SHP77 treated with DMSO at 0.1 percent for 48 hours (cell line): ENCODE measurements at regions not wholly inside any gene's neighbourhood (a gene's known extent, or its start where the extent isn't known, plus 50 kb on each side); places are given as distances from the start of the nearest gene placed in this dataset.
"Not testable (repeated sequence)": the region's sequence is repeated elsewhere in the genome, so short reads cannot be mapped to it uniquely, and the experiment has no call there.

Source experiments
- DNase-seq: peaks from one replicate; lab custom pipeline; 2025; lab: John Stamatoyannopoulos, UW

DNA sequence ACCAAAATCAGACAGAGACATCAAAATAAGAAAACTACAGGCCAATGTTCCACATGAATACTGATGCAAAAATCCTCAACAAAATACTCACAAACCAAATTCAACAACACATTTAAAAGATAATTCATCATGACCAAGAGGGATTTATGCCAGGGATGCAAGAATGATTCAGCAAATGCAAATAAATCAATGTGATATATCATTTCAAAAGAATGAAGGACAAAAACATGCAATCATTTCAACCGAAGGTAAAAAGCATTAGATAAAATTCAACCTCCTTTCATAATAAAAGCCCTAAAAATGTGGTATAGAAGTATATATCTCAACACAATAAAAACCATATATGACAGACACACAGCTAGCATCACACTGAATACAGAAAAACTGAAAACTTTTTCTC is 81.5 kb upstream of the LYPLAL1 start:
- no peak for DNase-seq

DNA sequence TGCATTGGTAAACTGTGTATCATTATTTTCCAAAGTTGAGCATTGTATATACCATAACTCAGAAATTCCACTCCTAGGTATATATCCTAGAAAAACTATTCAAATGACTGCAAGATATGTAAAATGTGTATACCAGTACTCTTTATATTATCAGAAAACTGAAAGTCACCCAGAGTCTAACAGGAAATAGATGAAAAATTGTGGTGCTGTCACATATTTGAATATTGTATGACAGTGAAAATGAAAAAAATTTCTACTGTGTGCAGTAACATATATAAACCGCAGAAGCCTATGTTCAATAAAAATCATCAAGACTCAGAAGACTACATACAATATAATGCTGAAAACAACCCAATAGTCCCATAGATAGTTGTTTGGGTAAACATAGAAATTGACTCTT is 74.4 kb upstream of the LYPLAL1 start:
- DNase-seq, result no peak

DNA sequence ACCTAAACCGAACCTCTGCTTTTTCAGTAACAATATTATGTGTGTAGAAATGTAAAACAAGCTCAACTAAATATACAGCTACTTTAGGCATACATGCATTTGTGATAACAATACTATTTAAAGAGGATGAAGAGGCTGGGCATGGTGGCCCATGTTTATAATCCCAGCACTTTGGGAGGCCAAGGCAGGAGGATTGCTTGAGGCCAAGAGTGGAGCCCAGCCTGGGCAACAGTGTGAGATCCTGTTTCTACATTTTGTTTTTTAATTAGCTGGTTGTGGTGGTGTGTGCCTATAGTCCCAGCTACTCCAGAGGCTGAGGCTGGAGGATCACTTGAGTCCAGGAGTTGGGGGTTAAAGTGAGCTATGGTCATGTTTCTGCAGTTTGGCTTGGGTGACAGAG is 73.6 kb upstream of the LYPLAL1 start:
- no peak for DNase-seq

DNA sequence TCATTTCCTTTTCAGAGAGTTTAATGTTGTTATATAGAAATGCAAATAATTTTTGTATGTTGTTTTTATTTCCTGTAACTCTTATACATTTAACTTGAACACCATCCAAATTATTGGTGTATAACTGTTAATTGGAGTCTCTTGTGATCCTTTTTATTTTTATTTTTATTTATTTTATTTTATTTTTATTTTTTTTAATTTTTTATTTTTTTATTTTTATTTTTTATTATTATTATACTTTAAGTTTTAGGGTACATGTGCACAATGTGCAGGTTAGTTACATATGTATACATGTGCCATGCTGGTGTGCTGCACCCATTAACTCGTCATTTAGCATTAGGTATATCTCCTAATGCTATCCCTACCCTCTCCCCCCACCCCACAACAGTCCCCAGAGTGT is 71.2 kb upstream of the LYPLAL1 start:
- not testable (repeated sequence) for DNase-seq

DNA sequence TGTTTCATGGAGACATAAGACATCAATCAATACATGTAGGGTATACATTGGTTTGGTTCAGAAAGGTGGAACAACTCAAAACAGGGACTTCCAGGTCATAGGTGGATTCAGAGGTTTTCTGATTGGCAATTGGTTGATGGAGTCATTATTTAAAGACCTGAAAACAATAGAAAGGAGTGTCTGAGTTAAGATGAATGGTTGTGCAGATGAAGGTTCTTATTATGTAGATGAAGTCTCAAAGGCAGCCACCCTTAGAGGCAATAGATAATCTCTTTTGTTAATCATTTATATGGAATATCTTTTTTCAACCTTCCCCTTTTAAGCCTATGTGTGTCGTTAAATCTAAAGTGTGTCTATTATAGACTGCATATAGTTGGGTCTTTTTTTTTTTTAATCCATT is 67.8 kb upstream of the LYPLAL1 start:
- DNase-seq, result no peak

DNA sequence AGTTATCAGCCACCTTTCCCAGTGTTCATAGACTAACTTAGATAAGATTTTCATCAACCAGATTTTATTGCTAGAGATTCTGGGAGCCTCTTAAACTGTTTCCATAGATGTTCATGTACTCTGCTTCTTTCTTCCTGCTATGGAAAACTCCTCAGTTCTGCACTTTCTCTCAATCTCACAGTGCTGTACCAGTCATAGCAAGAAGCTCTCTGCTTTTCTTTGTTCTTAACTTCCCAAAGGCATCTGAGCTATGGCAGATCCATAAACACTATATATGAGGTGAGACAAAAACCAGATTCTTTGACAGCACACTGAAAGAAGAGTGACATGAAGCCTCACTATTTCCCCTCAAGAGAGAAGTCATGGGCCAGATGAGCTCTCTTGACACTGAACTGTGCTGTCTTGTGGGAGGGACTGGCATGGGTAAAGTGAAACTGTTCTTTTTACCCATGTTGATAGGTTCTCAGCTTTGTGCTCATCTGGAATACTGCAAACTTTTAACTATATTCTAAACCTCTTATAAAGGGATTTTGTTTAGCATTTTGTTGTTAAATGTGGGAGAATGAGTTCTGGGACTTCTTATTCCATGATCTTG is 64.2 kb upstream of the LYPLAL1 start:
- no peak for DNase-seq

DNA sequence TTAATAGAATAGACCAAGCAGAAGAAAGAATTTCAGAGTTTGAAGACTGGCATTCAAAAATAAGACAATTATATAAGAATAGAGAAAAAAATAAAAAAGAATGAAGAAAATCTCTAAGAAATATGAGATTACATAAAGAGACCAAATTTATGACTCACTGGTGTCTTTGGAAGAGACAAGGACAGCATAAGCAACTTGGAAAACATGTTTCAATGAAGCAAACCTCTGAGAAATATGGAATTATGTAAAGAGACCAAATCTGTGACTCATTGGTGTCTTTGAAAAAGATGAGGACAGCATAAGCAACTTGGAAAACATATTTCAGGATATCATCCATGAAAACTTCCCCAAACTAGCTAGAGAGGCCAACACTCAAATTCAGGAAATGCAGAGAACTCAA is 60.4 kb upstream of the LYPLAL1 start:
- no peak for DNase-seq

DNA sequence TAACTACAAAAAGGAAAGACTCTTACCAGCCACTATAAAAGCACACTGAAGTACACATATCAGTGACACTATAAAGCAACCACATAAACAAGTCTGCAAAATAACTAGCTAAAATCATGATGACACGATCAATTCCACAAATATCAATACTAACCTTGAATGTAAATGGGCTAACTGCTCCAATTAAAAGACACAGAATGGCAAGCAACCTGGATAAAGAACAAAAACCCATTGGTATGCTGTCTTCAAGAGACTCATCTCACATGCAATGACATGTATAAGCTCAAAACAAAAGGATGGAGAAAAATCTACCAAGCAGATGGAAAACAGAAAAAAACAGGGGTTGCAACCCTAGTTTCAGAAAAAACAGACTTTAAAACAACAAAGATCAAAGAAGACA is 59.7 kb upstream of the LYPLAL1 start:
- no peak for DNase-seq

DNA sequence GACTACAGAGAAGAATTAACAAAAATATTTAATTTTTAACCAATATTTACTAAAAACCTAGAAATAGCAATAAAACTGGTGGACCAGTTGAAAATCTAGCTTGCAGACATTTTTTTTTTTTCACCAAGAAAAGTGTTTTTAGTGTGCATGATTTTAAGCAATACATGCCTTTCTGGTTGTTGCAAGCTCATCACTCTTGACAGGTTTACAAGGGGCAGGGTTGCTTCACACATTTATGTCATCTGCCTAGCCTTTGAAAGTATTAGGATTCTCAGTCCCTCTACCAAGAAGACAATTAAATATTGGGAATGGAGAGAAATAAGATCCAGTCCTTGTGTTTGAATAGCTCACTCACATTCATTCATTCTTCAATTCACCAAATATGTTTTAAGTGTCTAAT is 53.8 kb upstream of the LYPLAL1 start:
- DNase-seq, result no peak

DNA sequence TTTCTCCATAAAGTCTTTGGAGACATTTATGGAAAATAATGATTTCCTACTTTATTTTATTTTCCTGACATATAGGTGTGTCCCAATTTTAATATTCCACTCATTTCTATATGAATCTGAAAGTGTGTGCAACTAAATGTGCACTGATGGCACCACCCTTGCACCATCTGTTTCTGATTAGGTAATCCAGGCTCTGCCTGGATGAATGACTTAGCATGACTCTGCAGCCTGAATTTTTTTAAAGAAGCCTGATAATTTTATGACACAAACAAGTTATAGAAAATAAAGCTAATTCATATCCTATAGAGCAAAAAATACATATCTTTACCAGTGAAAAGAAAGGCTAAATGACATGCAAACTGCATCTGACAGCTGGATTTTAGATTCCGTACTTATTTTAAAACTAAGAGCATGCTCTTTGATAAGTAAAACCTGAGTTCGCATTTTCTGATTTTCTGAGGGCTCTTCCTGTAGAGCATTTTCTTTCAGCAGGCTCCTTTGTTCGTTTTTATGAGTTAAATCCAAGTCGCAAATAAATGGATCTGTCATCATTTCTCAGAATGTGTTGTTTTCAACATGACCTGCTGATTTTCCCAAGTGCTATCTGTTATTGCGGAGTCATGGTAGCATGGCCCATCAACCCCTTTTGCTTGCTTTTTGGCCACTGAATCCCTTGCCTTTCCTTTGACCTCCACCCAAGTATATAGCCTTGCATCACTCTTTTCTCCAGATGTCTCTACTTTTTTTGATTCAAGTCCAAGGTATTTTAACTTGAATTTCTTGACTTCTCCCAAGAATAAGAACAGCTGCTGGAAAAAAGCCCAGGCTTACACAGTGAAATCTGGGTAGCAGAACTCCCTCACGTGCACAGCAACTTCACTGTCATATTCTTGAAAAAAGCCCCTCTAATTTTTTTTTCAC is 52.8 kb upstream of the LYPLAL1 start:
- DNase-seq, result no peak

DNA sequence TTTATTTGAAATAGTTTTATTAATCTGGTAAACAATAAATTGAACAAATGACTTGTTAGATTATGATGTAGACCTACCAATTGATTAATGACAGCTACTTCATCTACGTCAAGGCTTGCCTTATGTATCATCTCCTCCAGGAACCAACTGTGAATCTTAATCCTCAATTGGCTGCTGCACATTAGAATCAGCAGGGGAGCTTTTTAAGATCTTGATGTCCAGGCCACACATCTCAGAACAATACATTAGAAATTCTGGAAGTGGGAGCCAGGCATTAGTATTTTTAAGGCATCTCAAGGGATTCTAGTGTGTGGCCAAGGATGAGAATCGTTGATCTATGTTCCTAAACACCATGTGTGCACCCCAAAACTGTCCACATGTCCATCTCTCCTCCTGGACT is 52.0 kb upstream of the LYPLAL1 start:
- DNase-seq, result no peak

DNA sequence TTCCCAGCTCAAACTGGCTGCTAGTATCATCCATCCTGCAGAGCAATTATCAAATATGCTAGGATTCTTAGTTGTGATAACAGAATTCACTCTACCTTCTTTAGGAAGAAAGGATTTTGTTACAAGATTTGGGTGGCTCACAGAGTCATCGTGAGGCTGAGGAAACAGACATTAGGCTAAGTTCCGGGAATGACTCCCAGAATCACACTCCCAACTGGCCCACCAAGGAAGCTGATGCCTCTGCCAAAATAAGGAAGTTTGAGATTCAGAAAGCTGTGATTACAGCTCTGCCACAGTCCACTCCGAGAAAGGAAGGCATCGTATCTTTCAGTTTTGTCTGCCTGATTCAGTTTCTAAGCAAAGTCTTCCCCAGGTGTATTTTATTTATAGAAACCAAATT is 50.6 kb upstream of the LYPLAL1 start:
- no peak for DNase-seq
